ENCODE measurements at regions not wholly inside any gene's neighbourhood (a gene's known extent, or its start where the extent isn't known, plus 50 kb on each side); places are given as distances from the start of the nearest gene placed in this dataset.

DNA sequence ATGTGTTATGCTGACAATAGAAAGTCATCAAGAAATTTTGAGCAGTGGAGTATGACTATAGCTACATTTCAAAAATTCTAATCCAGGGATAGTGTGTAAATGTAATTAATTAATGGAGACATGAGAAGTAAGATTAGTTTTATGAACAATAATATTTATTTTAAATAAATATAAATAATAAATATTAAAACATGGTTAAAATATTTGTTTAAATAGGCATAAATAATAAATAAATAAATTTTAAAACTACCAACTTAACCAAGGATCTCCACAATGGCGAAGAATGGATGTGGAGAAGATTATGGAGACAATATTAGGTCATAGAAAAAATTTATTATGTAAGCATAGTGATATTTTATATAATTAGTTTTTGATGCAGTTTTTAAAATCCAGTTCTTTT lies 588.2 kb upstream of the NOVA1 start:
- no peak for DNase-seq (ENCODE audit: low spot score)
- CTCF ChIA-PET, result no interaction called here
- intact Hi-C loops (cut with micrococcal nuclease; ENCODE audit: unreplicated experiment), result no loop called here
- Histone ChIP-seq H3K27me3 (replicated peaks; ENCODE audit: insufficient read depth, low read depth, low read length, poor library complexity) (no peaks in the 10 kb centered on the region), H3K27ac (ENCODE audit: low read depth, low read length, poor library complexity, severe bottlenecking) (no peak overlapping the region), H3K4me3 (ENCODE audit: low read depth, low read length, poor library complexity, severe bottlenecking) (no peak overlapping the region), H3K4me1 (ENCODE audit: insufficient read depth, low read length, poor library complexity, severe bottlenecking) (no peaks in the 10 kb centered on the region), H3K36me3 (ENCODE audit: insufficient read depth, low read length, poor library complexity, severe bottlenecking) (no peaks in the 10 kb centered on the region), H3K9me3 (ENCODE audit: low read depth, low read length, poor library complexity, severe bottlenecking) (no peaks in the 10 kb centered on the region)
- no peak for TF ChIP-seq EZH2 (IDR thresholded peaks at IDR 0.05; ENCODE audit: borderline replicate concordance, low read depth, low read length, poor library complexity, severe bottlenecking)
- TF ChIP-seq CTCF (conservative IDR thresholded peaks at IDR 0.05; ENCODE audit: low read depth, low read length), result no peak
- POLR2A ChIA-PET (ENCODE audit: low non-redundant PET), result no interaction called here
- no TSS peak for BruUV-seq (replicated peaks)

DNA sequence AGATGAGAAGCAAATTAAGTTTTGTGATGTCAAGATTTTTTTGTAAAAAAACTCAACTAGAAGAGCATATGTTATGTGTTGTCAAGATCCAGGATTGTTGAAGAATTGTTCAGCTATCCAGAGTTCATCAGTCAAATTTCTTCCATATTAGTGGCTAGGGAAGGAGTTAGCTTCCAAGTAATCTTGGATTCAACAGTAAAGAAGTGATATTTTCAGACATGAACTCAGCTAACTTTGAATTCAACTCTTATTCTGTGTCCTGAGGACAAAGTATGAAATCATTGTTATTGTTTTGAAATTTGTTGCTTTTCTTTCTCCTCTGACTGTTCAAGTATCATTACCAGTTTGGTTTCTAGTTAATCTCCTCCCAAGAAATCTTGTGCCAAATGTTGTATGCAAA lies 589.3 kb upstream of the NOVA1 start:
- Histone ChIP-seq H3K27me3 (replicated peaks; ENCODE audit: insufficient read depth, low read depth, low read length, poor library complexity) (no peaks in the 10 kb centered on the region), H3K9me3 (ENCODE audit: low read depth, low read length, poor library complexity, severe bottlenecking) (no peaks in the 10 kb centered on the region), H3K36me3 (ENCODE audit: insufficient read depth, low read length, poor library complexity, severe bottlenecking) (no peaks in the 10 kb centered on the region), H3K27ac (ENCODE audit: low read depth, low read length, poor library complexity, severe bottlenecking) (no peak overlapping the region), H3K4me3 (ENCODE audit: low read depth, low read length, poor library complexity, severe bottlenecking) (no peak overlapping the region), H3K4me1 (ENCODE audit: insufficient read depth, low read length, poor library complexity, severe bottlenecking) (no peaks in the 10 kb centered on the region)
- DNase-seq (ENCODE audit: low spot score), result no peak
- no TSS peak for BruUV-seq (replicated peaks)
- ChIA-PET CTCF (no interaction called here), POLR2A (ENCODE audit: low non-redundant PET) (interaction anchor here (0.6 kb wide), 1 partner anchor 193 kb away, joined by 3 read pairs; no protein-coding TSS in a partner anchor)
- intact Hi-C loops (cut with micrococcal nuclease; ENCODE audit: unreplicated experiment), result no loop called here
- no peak for TF ChIP-seq CTCF (conservative IDR thresholded peaks at IDR 0.05; ENCODE audit: low read depth, low read length)
- TF ChIP-seq EZH2 (IDR thresholded peaks at IDR 0.05; ENCODE audit: borderline replicate concordance, low read depth, low read length, poor library complexity, severe bottlenecking), result no peak

DNA sequence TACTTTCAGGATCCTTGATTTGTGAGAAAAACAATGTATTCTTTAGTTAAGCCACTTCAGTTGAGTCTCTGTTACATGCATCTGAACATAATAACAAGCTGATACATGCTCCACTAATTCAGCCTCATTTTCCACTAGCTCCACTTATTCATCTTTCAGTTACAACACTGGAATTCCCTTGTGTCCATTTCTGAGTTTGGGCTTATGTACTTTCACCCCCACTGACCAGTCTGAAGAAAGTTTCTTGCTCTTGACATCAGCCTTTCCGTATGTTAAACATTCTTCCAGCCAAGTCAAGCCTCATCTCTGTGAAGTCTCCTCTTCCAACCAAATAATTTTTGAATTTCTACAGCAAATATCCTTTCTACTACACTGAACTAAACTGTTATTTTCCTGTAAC lies 592.5 kb upstream of the NOVA1 start:
- no peak overlapping the region for H3K4me3 ChIP-seq (ENCODE audit: low read depth, low read length, poor library complexity, severe bottlenecking)
- ChIA-PET CTCF (no interaction called here), POLR2A (ENCODE audit: low non-redundant PET) (no interaction called here)

More for the DNA sequence above, 592.5 kb upstream of the NOVA1 start:
- no TSS peak for BruUV-seq (replicated peaks)
- no peak for DNase-seq (ENCODE audit: low spot score)
- Histone ChIP-seq H3K36me3 (ENCODE audit: insufficient read depth, low read length, poor library complexity, severe bottlenecking) (no peaks in the 10 kb centered on the region), H3K27me3 (replicated peaks; ENCODE audit: insufficient read depth, low read depth, low read length, poor library complexity) (no peaks in the 10 kb centered on the region), H3K27ac (ENCODE audit: low read depth, low read length, poor library complexity, severe bottlenecking) (no peak overlapping the region), H3K9me3 (ENCODE audit: low read depth, low read length, poor library complexity, severe bottlenecking) (no peaks in the 10 kb centered on the region), H3K4me1 (ENCODE audit: insufficient read depth, low read length, poor library complexity, severe bottlenecking) (no peaks in the 10 kb centered on the region)
- TF ChIP-seq EZH2 (IDR thresholded peaks at IDR 0.05; ENCODE audit: borderline replicate concordance, low read depth, low read length, poor library complexity, severe bottlenecking), result no peak
- TF ChIP-seq CTCF (conservative IDR thresholded peaks at IDR 0.05; ENCODE audit: low read depth, low read length), result no peak
- intact Hi-C loops (cut with micrococcal nuclease; ENCODE audit: unreplicated experiment), result no loop called here

All from A673 (cell line).